ENCODE measurements at regions not wholly inside any gene's neighbourhood (a gene's known extent, or its start where the extent isn't known, plus 50 kb on each side); places are given as distances from the start of the nearest gene placed in this dataset.
A peak's percentile ranks its signal among the peaks of the same experiment; 100 is the strongest.

DNA sequence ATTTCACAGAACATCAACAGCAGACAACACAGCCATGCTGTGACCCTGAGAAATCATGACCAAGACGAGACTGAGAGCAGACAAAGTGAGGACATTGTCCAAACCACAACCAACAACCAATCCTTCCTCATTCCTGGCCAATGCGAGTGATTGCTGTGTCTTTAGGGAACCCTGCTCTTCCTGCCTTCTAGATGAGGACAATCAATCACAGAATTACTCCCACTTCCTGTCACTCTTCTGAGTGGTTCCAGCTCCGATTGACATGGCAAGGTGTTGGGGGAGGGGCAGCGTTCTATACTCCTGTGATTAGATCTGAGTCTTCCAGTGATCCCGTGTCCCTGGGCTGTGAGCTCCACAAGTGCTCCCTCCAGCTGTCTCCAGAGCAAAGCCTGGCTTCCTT is 227.8 kb downstream of the STIM2 start:
- intact Hi-C loops (cut with micrococcal nuclease; ENCODE audit: unreplicated experiment), result no loop called here
- in situ Hi-C loops (cut with MboI), result no loop called here
- no peak overlapping the region for H3K4me3 ChIP-seq
- DNase-seq (ENCODE audit: low read depth, low spot score) (no peak), FAIRE-seq (no peak), ATAC-seq (peak; percentile 19; the same call in 2 of the 3 replicates)
- no peaks in the 10 kb centered on the region for H3K36me3 ChIP-seq (ENCODE audit: control insufficient read depth in 2 of 2, insufficient read depth in 2 of 2, low read length in 1 of 2)
- TF ChIP-seq MYC (IDR thresholded peaks at IDR 0.05; ENCODE audit: insufficient read depth, insufficient read length, insufficient replicate concordance, low read length, severe bottlenecking), result no peak
- TF ChIP-seq JUND (IDR thresholded peaks at IDR 0.05; ENCODE audit: low read depth, low read length), result no peak
- TF ChIP-seq DPF2 (IDR thresholded peaks at IDR 0.05), result no peak
- peak; percentile 59 for TF ChIP-seq PKNOX1 (IDR thresholded peaks at IDR 0.05)
- TF ChIP-seq MXI1 (IDR thresholded peaks at IDR 0.05; ENCODE audit: low read depth, low read length), result no peak
- peak; percentile 64 for TF ChIP-seq PBX3 (IDR thresholded peaks at IDR 0.05; ENCODE audit: insufficient replicate concordance, low read depth, low read length)
- no peak for TF ChIP-seq RCOR1 (conservative IDR thresholded peaks at IDR 0.05; ENCODE audit: low read depth, low read length)
- TF ChIP-seq TARDBP (IDR thresholded peaks at IDR 0.05; ENCODE audit: borderline replicate concordance), result no peak
- no peak for TF ChIP-seq SPI1 (IDR thresholded peaks at IDR 0.05; ENCODE audit: borderline replicate concordance, insufficient read depth, low read depth, low read length)
- TF ChIP-seq MEF2A (IDR thresholded peaks at IDR 0.05; ENCODE audit: insufficient read depth, low read depth, low read length), result no peak
- TF ChIP-seq, protein P1, sequence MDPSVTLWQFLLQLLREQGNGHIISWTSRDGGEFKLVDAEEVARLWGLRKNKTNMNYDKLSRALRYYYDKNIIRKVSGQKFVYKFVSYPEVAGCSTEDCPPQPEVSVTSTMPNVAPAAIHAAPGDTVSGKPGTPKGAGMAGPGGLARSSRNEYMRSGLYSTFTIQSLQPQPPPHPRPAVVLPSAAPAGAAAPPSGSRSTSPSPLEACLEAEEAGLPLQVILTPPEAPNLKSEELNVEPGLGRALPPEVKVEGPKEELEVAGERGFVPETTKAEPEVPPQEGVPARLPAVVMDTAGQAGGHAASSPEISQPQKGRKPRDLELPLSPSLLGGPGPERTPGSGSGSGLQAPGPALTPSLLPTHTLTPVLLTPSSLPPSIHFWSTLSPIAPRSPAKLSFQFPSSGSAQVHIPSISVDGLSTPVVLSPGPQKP (IDR thresholded peaks at IDR 0.05; ENCODE audit: low read depth, low read length), result no peak
- TF ChIP-seq POLR2A (IDR thresholded peaks at IDR 0.05; ENCODE audit: low read depth, low read length), result no peak
- TF ChIP-seq ZBTB4 (CRISPR knock-in tag; IDR thresholded peaks at IDR 0.05), result no peak
- H3K4me1 ChIP-seq (ENCODE audit: control insufficient read depth, insufficient read depth, low read length), result no peaks in the 10 kb centered on the region
- H3K27ac ChIP-seq (ENCODE audit: control insufficient read depth, insufficient read depth), result no peak overlapping the region
- no peaks in the 10 kb centered on the region for H4K20me1 ChIP-seq (ENCODE audit: control insufficient read depth, insufficient read depth)
- WGBS (ENCODE audit: insufficient coverage, insufficient replicate concordance, low lambda C conversion rate, missing lambda C conversion rate), result 1% methylated on average over 5 of the region's 5 CpGs
- no TSS peak for BruUV-seq (replicated peaks)
- ChIA-PET POLR2A (no interaction called here), RAD21 (ENCODE audit: unreplicated experiment) (no interaction called here), SMC1A (ENCODE audit: uncharacterized antibody, unreplicated experiment) (no interaction called here), CTCF (no interaction called here)
- H3K9me3 ChIP-seq (replicated peaks; ENCODE audit: control insufficient read depth, insufficient read depth, low read length), result no peaks in the 10 kb centered on the region
- H2AFZ ChIP-seq (ENCODE audit: control insufficient read depth, low read depth, low read length), result no peak overlapping the region
- peaks cover 0 to 14% of the 10 kb centered on the region in 2 experiments; a peak in 2 of 4 replicates for H3K27me3 ChIP-seq (replicated peaks in 1 of 2; ENCODE audit: control insufficient read depth in 2 of 2, insufficient read depth in 2 of 2, low read length in 1 of 2)
- H3K4me2 ChIP-seq (ENCODE audit: control insufficient read depth, insufficient read depth), result no peak overlapping the region
- no peak overlapping the region for H3K9ac ChIP-seq (ENCODE audit: control insufficient read depth, insufficient read depth, low read length)
- no peaks in the 10 kb centered on the region for H3K79me2 ChIP-seq (ENCODE audit: control insufficient read depth, insufficient read depth, low read length)

Measured in GM12878 (cell line).